DMS79 treated with DMSO at 0.1 percent for 48 hours (cell line): ENCODE measurements at regions not wholly inside any gene's neighbourhood (a gene's known extent, or its start where the extent isn't known, plus 50 kb on each side); places are given as distances from the start of the nearest gene placed in this dataset.
"Not testable (repeated sequence)": the region's sequence is repeated elsewhere in the genome, so short reads cannot be mapped to it uniquely, and the experiment has no call there.

ENCODE experiments used
- DNase-seq: peaks from one replicate; lab custom pipeline; 2025; lab: John Stamatoyannopoulos, UW

DNA sequence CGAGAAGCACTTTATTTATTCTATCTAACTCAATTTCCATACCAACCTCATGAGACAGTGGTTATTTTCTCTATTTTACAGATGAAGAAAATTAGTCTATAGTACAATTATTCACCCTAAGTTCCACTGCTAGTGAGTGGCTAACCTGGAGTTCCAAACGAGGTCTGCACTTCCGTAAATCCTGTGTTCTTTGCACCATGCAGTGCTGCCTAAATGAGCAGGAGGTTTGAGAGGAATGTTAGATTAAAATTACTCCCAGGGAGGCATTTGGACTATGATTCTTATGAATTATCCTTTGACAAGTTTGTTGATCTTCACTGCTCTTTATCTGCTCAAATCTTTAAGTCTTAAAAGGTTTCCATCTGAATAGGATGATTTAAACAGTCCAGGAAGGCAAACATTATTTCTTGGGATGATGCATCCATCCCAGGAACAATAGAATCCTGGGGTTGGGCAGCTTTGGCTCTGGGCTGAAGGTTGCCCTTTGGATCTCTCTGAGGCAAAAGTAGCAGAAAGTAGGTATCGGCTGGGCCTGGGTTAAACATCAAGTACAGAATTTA lies 400.8 kb downstream of the REEP3 start:
- DNase-seq = no peak

DNA sequence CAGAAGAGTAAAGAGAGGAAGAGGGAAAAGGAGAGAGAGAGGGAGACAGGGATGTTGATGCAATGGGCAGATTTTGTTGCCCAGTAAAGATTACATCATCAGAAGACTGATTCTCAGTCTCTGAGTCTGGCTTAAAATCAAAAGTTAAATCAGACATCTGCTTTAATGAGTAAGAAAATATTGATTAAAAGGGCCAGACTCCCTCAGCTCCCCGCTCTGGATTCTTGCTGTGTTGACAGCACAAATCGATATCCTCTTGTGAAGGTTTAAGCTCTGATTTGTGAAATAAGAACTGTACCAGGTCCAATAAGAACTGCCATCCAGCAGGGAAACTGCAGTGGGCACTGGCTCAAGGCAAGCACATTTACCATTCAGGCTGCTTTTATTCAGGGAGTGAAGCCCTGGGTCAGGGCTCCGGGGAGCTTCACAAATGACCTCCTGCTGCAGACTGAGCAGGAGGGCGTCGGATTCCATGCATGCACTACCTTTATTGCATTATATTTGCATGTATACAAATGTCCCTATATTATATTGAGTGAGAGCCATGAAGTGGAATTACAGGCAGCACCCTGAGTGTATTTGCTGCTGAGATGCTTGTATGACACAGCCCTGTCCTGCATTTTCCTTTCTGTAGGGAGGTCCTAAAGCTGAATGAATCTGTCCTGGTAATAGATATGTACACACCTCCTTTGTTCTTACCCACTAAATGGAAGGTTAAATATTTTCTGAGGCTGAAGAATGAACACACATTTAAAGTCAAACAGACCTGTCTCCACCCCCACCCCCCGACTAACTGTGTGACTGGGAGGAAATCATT lies 401.5 kb downstream of the REEP3 start:
- DNase-seq = no peak

DNA sequence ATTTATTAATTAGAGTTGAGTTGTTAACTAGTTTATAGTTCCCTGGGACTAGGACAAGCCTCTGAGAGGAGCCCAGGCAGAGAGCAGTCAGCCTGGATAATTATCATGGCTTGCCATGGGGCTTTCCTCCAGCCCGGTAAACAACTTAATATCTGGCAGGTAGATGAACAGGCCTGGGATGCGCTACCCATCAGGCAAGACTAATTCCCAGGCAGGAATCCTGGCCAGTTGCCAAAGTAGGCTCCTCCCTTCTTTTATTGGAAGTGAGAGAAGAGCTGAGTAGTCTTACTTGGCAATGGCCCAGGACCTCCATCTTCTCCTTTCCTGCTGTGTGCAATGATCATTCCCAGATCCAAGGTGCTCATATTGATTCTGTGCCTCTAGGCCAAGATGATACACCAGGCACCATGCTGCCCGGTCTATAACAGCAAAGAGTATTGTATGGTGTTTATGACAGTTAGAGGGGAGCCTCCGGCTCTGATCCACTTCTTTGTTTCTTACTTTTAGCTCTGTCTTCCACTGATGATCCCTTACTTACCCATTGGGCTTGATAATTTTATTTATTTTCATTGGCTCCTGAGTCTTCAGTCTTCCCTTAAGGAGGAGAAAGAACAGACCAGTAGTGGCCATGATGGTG lies 408.7 kb downstream of the REEP3 start:
- no peak for DNase-seq

DNA sequence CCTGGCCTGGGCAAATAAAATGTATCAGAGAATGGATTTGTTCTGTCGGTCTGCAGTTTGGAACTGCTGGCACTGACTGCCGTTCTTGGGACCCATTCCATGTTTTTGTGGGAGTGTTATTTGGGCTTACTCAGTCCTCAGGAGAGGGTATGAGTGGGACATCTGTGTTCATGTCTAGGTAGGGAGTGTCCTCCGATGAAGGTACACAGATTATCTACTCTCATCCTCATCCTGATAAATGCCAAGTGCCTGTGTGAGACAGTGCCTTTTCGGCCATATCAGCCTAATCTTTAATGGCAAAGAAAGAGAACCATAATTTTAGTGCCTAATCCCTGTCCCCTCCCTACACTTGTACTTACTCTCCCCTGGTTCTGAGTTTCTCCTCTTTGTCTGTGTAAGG lies 409.4 kb downstream of the REEP3 start:
- no peak for DNase-seq

DNA sequence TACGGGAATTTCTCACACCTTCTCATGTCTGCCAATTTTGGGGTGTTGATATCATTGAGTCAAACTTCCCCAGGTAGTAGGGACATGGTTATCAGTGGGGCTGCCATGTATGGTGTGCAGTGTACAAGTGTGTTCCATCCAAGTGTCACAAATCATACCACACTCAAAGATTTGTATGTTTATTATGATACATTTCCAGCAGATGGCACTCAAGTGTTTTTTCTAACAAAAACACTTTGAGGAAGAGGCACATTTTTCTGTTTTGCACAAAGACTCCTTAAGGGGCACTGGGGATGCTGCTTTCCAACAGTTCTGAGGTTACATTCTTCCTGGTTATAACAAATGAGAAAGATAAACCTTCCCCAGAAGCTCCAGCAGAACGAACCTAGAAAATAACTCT lies 414.5 kb downstream of the REEP3 start:
- no peak for DNase-seq

DNA sequence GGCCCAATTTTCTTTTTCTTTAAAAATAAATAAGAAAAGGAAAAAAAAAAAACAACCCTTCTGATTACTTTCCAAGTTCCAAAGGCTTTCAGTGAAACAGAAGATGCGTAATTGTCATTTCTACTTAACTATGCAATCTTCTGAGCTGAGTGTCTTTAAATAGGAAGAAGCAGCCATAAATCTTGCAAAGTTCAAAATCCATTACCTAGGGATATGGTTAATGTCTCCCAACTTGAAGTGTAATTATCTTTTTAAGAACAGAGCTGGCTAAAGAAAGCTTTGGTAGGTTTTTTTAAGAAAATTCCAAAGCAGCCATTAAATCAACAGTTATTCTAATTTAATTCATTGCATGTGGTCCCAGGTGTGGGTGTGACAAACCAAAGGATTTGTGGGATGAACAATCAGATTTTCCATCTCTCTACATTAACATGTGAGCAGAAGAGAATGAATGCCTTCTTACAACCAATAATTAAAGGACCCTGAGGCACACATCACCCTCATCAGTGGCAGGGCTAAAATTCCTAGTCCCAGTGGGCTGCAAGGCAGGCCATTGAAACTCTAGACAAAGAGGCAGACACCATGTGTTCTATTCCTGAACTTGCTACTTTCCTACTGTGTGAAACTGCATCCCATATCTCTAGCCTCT lies 419.2 kb downstream of the REEP3 start:
- DNase-seq = no peak

DNA sequence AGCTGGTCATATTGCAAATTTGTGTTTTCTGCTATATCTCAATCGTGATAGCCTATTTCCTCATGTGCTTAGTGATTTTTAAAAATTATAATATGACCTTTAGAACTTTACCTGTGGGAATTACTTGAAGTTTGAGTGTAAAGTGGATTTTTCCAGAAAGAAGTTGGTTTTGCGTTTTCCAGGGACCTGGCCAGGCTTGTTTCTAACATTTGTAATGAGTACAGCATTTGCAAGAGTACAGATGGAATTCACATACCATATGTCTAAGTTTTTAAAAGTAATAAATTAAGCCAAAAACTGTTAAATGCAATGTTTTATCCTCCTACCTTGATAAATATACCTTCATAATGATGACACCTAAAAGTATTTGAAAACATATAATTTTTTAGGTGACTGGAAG lies 443.2 kb downstream of the REEP3 start:
- DNase-seq = no peak

DNA sequence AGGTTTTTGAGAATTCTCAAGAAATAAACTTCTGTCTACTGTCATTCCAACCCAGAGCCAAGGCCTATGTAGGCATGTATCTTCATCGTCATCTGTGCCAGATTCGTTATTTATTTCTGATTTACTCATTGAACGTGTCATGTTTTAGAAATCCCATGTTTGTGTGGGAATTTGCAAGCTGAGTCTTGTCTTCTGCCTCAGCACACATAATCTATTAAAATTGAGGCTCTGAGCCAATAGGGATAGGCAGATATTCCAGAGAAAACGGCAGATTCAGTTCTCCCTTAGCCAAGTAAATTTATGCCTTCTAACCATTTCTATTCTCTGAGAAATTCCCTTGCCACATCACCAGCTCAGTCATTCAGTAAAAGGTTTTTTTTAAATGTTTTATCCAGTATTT lies 444.6 kb downstream of the REEP3 start:
- no peak for DNase-seq

DNA sequence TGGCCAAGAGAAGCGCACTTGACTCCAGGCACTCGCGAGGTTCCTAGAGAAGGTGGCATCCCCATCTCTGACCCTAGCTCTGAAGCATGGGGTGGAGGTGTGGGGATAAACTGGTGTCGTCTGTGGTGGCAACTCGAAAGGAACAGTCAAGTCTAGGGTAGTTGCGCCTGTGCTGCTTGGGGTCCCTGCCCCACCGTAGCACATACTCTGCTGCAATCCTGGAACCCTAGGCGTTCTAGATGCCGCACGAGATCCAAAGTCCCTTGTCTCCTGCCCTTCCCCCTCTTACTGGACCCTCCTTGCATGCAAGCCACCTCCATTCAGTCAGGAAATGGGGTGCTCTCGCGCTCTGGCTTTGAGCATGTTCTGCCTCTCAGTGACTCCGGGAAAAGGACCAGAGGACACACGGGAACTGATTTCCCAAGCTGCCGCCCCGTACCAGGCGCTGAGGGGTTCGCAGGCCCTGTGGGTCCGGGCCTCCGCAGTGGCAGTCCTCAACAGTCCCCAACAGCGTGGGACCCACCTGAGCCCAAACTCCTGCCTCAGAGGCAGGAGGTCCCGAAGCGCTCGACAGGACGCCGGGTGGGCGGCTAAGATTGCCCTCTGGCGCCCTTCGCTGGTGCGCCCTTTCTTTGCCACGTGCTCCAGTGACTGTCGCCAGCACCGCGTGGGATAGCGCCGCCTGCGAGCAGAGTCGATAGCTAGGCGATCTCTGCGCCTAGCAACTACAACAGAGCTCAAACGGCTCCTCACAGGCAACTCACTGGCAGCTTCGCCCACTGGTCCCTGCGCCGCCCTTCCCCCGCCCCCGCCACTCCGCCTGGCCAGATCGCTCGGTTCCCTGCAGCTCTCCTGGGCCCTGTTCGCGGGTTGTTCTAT lies 452.0 kb downstream of the REEP3 start:
- DNase-seq = no peak

DNA sequence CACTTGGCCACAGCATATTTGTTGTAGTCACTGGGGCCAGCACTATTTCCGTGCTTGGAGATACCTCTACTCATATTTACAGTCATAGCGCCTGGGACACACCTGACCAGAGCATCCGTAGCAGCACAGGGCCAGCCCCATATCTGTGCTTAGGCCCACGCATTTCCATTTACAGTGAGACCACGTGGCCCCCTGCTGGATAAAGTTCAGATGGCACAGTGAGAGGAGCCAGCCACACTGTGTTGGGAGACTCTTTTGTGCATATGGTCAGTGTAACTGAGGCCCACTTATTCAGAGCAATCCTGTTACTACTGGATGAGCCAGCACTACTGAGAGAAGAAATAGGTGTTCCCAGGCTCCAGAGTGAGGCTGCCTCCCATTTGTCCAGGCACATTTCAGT lies 455.3 kb downstream of the REEP3 start:
- no peak for DNase-seq

DNA sequence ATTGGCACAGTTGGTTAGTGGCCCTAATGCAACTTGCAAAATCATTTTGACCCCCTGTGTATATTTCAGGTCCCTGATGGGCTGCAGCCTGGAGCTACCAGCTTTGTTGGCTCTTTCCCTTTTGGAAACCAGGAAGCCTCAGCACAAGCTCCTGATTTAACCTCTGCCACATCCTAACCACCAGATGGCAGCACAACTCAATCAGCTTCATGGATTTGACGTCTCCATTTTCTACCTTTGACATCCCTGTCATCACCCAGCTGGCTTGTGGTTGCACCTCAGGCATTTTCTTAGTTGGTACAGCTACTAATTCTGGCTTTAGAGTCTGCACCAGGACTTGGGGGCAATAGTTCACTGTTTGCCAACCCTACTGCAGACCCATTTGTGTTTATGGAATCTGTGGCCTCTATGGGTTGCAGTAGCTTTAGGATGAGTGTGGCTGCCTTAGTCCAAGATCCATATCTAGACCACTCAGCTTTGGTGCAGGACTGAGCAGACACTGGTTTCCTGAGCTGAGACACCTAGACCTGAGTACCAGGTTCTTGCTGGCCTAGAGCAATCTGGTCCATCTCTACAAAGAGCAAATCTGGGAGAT lies 456.2 kb downstream of the REEP3 start:
- DNase-seq = no peak

DNA sequence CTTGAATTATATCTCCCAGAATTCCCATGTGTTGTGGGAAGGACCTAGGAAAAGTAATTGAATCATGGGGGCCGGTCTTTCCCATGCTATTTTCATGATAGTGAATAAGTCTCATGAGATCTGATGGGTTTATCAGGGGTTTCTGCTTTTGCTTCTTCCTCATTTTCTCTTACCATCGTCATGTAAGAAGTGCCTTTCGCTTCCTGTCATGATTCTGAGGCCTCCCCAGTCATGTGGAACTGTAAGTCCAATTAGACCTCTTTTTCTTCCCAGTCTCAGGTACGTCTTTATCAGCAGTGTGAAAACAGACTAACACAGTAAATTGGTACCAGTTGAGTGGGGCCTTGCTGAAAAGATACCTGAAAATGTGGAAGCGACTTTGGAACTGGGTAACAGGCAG lies 459.7 kb downstream of the REEP3 start:
- not testable (repeated sequence) for DNase-seq

DNA sequence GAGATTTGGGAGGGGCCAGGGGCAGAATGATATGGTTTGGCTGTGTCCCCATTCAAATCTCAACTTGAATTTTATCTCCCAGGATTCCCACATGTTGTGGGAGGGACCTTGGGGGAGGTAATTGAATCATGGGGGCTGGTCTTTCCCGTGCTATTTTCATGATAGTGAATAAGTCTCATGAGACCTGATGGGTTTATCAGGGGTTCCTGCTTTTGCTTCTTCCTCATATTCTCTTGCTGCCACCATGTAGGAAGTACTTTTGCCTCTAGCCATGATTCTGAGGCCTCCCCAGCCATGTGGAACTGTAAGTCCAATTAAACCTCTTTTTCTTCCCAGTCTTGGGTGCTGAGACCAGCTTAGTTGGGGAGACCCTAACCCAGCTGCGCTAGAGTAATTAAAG lies 462.9 kb downstream of the REEP3 start:
- not testable (repeated sequence) for DNase-seq

DNA sequence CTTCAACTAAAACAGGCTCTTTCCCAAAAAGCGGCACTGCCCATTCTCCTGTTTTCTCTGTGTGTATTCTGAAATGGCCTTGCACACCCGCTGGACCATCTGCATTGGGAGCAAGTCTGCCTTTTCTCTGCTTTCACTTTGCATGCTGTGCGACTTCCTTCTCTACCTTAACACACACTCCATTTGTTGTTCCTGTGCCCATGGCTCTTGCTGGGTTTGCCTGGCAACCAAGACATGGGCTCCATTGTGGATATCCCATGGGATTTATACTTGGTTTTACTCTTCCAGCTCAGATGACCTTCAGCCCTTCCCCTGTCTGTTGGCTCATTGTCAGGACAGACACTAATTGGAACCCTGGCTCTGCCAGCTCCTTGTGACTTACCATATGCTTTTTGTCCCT lies 465.3 kb downstream of the REEP3 start:
- no peak for DNase-seq

DNA sequence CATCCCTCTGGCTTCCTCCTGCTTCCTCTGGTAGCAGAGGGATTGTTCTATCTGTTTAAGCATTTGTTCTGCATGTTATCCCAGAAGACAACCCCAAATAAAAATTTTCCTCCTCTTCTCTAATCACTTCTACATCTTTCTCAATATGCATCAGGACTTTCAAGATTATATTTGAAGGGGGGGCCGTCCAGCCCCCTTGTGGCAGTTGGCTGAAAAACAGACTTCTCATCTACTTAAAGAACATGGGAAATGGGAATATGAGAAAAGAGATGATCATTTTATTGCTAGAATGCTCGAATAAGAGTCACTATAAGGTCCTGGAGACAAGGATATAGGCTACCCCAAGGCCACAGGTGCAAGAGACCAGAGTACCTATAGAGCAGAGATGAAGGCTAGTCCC lies 466.0 kb downstream of the REEP3 start:
- no peak for DNase-seq

DNA sequence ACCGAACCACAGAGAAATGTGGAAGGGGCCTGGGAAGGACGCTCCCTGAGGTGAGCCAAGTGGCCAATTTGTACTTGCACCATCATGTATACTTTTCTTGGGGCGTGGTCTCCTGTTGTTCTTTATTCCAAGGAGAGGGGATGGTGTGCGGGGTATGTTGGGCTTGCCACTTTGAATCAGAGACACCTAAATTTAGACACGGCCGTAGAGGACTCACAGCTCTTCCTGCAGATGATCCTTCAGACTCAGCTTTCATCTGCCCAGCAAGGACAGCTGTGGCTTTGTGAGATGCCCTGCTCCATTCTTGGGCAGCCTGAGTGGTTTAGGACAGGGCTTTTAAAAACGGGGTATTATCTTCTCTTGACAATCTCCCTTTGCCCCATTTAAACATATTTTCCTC lies 473.2 kb downstream of the REEP3 start:
- DNase-seq = no peak

DNA sequence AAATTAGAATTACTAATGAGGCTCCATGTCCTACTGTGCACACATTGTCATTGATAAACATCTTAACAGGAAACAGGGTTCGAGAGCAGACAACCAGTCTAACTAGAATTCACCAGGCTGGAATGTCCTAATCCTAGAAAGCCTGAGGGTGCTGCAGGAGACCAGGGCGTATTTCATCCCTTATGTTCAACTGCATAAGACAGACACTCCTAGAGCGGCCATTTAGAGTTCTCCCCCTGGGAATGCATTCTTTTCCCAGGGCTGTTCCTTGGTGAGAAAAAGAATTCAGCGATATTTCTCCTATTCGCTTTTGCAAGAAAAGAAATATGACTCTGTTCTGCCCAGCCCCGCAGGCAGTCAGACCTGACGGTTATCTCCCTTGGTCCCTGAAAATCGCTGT lies 486.0 kb downstream of the REEP3 start:
- DNase-seq = no peak

DNA sequence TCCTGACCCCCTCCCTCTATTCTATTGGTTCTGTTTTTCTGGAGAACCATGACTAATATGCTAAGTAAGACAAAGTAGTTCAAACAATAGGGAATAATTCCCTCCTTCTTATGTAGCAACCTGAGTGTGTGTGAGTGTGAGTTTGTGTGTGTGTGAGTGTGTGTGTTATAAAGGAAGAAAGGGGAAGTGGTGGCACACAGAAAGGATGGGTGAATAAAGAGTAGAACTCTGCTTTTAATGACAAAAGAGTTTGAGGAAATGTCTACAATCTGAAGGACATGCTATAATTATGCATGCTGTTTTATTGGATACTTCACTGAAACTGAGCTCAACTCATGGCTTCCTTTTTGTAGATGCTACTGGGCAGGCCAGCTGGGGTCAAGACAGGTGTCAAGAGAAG lies 489.5 kb downstream of the REEP3 start:
- no peak for DNase-seq

DNA sequence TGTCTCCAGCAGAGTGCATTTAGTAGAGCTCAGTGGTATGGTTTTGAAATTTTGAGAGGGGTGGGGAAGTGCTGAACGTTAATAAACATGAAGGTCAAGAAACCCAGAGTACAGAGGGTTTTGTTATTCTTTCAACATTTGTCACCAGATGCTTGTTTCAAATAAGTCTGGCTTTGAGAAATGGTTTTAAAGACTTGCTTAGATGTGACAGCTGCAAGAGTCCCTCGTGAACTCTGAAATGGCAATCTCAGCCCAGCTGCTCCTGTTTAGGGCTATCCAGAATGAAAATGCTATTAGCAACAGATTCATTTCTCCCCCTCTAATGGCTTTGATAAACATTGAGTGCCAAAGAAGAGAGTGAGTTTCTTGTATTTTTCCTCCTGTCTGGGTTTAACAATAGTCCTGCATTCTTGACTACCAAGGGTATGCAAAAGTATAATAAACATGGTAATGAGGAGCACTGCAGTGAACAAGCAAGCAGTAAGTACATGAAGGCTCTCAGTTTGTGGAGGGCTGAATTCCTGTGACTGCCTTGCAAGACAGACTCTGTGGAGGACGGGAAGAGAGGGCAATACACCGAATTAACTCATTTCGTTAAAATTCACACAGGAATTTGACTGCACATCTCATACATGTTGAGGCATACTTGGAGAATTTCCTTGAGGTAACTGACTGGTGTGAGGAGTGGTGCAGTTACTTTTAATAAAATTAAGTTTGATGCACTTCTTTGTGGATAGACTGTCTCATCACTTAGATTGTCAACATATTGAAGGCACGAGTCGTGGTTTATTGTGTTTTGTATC lies 490.9 kb downstream of the REEP3 start:
- no peak for DNase-seq

DNA sequence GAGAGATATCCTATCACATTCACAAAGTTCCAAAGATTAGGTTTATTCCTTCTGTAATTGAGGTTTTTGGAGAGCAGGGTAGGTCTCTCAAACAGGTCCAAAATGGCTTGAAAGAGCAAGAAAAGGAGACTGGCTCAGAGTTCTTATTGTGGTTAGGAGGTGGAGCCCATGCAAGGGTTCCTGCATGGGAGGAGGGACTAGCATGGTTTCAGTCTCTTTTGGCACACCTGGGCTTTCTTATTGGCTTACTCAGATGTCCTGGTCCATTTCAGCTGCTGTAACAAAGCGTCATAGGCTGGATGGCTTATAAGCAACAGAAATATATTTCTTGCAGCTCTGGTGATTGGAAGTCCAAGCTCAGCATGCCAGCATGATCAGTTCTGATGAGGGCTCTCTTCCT lies 493.1 kb downstream of the REEP3 start:
- no peak for DNase-seq
